NCI-H146 treated with DMSO at 0.1 percent for 48 hours (cell line): ENCODE measurements at regions not wholly inside any gene's neighbourhood (a gene's known extent, or its start where the extent isn't known, plus 50 kb on each side); places are given as distances from the start of the nearest gene placed in this dataset.

Experiments used
- DNase-seq: peaks from one replicate; lab custom pipeline; 2025; ENCODE audit not compliant: unreplicated experiment; lab: John Stamatoyannopoulos, UW

- no peak for DNase-seq
Observed at GRCh38 chr10:120278069-120278468, 179.0 kb upstream of the PLPP4 start.

GRCh38 chr10:120279196-120279595 lies 177.8 kb upstream of the PLPP4 start:
- no peak for DNase-seq

DNA sequence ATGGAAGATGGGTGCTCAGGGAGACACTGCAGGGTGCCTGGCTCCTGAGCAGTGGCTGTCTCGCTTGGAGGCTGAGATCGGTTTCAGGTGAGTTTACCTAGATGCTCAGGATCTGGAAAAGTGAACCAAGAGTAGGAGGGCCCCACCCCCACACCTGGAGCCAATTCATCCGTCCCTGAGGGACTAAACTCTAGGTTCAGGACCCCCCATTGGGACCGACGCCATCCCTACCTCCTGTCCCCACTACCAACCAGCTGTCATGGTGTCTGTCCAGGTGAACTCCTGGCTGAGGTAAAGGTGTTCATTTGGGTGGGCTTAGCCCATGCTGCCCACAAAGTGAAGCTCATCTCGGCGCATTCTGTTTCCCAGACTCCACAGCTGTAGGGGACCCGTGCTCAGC lies 174.6 kb upstream of the PLPP4 start:
- DNase-seq = no peak

- no peak for DNase-seq
Observed at GRCh38 chr10:120282846-120283492, 174.1 kb upstream of the PLPP4 start.

DNA sequence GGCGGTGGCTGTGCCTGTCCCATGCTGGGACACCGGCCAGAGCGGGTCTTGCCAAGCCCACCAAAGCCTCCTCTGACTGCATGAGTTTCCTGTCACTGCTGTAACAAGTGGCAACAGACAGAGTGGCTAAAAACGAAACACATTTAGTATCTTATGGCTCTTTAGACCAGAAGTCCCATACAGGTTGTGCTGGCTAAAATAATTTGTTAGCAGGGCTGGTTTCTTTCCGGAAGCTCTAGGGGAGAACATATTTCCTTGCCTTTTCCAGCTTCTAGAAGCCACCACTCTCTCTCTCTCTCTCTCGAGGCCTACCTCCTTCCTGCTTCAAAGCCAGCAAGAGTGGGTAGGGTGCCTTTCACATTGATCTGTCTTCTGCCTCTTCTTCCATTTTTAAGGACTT lies 171.6 kb upstream of the PLPP4 start:
- no peak for DNase-seq

- no peak for DNase-seq
Observed at GRCh38 chr10:120286280-120286679, 170.7 kb upstream of the PLPP4 start.

- DNase-seq = no peak
Observed at GRCh38 chr10:120300513-120300912, 156.5 kb upstream of the PLPP4 start.

GRCh38 chr10:120308589-120308988 lies 148.4 kb upstream of the PLPP4 start:
- DNase-seq = no peak

- no peak for DNase-seq
Observed at GRCh38 chr10:120313715-120314114, 143.3 kb upstream of the PLPP4 start.

- no peak for DNase-seq
Observed at GRCh38 chr10:120314442-120314841, 142.6 kb upstream of the PLPP4 start.

GRCh38 chr10:120318862-120319261 lies 138.2 kb upstream of the PLPP4 start:
- DNase-seq = no peak

- no peak for DNase-seq
Observed at GRCh38 chr10:120327675-120328074, 129.4 kb upstream of the PLPP4 start.

GRCh38 chr10:120328647-120329046 lies 128.4 kb upstream of the PLPP4 start:
- no peak for DNase-seq

DNA sequence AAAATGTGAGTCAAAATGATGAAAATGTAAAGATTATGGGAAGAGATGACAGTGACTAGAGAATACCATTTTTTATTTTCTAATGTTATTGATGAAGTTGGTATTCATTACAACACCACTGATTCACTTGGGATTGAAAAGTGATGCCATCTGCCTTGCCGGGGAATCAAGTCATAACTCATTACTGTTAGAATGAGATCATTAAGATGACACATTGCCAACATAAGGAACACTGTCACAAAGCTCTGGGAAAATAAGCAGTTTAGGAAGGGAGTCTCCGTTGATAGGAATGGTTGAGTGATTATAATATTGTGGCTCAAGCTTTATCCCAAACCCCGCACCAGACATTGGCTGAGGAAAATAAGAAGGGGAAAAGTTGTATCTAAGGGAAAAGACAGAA lies 121.5 kb upstream of the PLPP4 start:
- no peak for DNase-seq

GRCh38 chr10:120336306-120336910 lies 120.6 kb upstream of the PLPP4 start:
- no peak for DNase-seq

- DNase-seq = no peak
Observed at GRCh38 chr10:120336911-120337540, 120.0 kb upstream of the PLPP4 start.

DNA sequence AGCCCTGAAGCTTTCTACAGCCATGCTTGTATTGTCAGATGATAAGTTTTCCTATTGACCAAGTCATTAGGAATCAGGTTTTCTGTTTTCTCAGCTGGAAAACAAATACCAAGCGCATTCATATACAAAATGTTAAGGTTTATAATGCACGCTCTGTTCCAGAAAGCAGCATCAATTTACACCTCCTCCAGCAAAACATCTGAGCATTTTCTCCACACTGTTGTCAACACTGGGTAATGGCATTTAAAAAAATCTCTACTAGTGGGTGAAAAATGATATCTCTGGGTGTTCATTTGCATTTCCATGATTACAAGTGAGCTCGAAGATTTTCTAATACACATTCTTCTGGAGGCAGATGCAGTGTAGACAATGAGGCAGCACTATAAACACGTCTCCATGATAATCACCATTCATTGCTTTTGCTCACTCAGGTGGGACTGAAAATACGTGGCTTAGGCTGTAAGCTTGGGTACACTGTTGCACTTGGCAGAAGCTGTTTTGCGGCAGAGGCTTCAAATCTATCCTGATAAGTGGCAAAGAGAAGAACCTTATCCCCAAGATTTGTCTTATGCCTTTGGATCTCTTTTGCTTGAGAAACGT lies 114.8 kb upstream of the PLPP4 start:
- no peak for DNase-seq

DNA sequence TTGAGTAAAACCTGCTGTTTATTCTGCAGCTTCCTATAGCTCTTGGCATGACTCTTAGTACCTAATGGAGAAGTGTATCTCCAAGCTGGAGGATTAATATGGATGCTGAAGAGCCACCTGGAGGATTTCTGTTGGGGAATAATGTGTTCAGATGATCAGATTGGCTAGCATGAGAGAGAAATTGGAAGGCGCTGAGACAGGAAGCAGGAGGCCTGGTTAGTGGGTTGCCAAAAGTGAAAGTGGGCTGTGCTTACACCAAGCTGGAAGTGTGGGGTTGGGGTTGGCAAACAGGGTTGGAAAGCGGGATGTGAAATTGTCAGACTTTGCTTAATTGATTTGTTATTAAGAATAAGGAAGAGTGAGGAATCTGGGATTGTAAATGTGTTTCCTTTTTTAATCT lies 111.8 kb upstream of the PLPP4 start:
- no peak for DNase-seq

- DNase-seq = no peak
Observed at GRCh38 chr10:120347644-120348043, 109.4 kb upstream of the PLPP4 start.

GRCh38 chr10:120349069-120349468 lies 108.0 kb upstream of the PLPP4 start:
- no peak for DNase-seq

DNA sequence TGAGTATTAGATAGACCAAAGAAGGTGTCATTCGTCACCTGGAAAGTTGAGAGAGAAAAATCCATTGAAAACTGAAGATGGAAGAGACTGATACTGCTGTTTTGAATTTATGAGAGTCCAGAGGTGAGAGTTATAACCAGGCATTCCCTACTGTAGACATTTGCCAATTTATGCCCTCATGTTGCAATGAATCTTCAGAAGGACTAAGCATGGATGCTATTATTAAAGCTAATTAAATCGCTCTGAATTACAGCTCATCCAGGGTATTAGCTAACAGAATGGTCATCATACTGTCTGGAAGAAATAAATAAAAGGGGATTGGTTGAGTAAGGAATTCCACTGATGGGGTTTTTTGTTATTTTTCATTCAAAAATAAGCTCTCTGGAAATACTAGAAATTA lies 101.6 kb upstream of the PLPP4 start:
- DNase-seq = no peak

GRCh38 chr10:120360571-120360970 lies 96.5 kb upstream of the PLPP4 start:
- DNase-seq = no peak
